Posterior vena cava (tissue), 2 donors: ENCODE measurements at regions not wholly inside any gene's neighbourhood (a gene's known extent, or its start where the extent isn't known, plus 50 kb on each side); places are given as distances from the start of the nearest gene placed in this dataset.

Source experiments
- DNase-seq: peaks from one replicate; pipeline ENCODE4 v3.0.0-alpha.2; 2020; ENCODE audit warnings: low spot score
- intact Hi-C, 2 donors: fragments of 100-400 bp; cut with DNase I; formaldehyde crosslinking; loops; one replicate each; pipeline versions ENCODE4 v1.14.1 to v1.14.2; 2022 to 2023
- donor health status: DM: yes; HTN: yes; CAD: no.
- donor health status: DM: yes; HTN: yes; CAD: no.

- DNase-seq = no peak
- intact Hi-C loops = no loop called here
Observed at GRCh38 chr7:21071561-21072501, 285.1 kb upstream of the SP8 start.

- no peak for DNase-seq
- intact Hi-C loops = loop anchor here in 1 of 2 donors (5.0 kb wide), 1 partner anchor 1286 kb away; no protein-coding TSS in a partner anchor
Observed at GRCh38 chr7:21076054-21076453, 289.4 kb upstream of the SP8 start.

- intact Hi-C loops = loop anchor here in 1 of 2 donors (5.0 kb wide), 1 partner anchor 1286 kb away; no protein-coding TSS in a partner anchor
- no peak for DNase-seq
Observed at GRCh38 chr7:21076574-21076973, 289.9 kb upstream of the SP8 start.

- DNase-seq = no peak
Observed at GRCh38 chr7:21077602-21078001, 290.9 kb upstream of the SP8 start.

GRCh38 chr7:21084286-21084685 lies 297.6 kb upstream of the SP8 start:
- DNase-seq = no peak
- intact Hi-C loops = no loop called here

More at GRCh38 chr7:21077602-21078001, 290.9 kb upstream of the SP8 start:
- intact Hi-C loops = loop anchor here in 1 of 2 donors (5.0 kb wide), 1 partner anchor 1285 kb away; no protein-coding TSS in a partner anchor

- no peak for DNase-seq
- intact Hi-C loops = no loop called here
Observed at GRCh38 chr7:21086688-21087087, 300.0 kb upstream of the SP8 start.

- no peak for DNase-seq
- intact Hi-C loops = no loop called here
Observed at GRCh38 chr7:21089653-21090052, 303.0 kb upstream of the SP8 start.

- no peak for DNase-seq
- intact Hi-C loops = no loop called here
Observed at GRCh38 chr7:21092766-21093702, 306.3 kb upstream of the SP8 start.

GRCh38 chr7:21094589-21094988 lies 307.9 kb upstream of the SP8 start:
- intact Hi-C loops = no loop called here
- DNase-seq = no peak

GRCh38 chr7:21099432-21099831 lies 312.7 kb upstream of the SP8 start:
- no peak for DNase-seq
- intact Hi-C loops = no loop called here

- intact Hi-C loops = no loop called here
- no peak for DNase-seq
Observed at GRCh38 chr7:21099955-21100354, 313.3 kb upstream of the SP8 start.

GRCh38 chr7:21101541-21101940 lies 314.9 kb upstream of the SP8 start:
- no peak for DNase-seq
- intact Hi-C loops = no loop called here

GRCh38 chr7:21103426-21104123 lies 316.9 kb upstream of the SP8 start:
- intact Hi-C loops = no loop called here
- DNase-seq = no peak

GRCh38 chr7:21104124-21104500 lies 317.4 kb upstream of the SP8 start:
- intact Hi-C loops = no loop called here
- no peak for DNase-seq

GRCh38 chr7:21106296-21106732 lies 319.6 kb upstream of the SP8 start:
- intact Hi-C loops = no loop called here
- no peak for DNase-seq

- DNase-seq = no peak
- intact Hi-C loops = no loop called here
Observed at GRCh38 chr7:21107101-21107500, 320.4 kb upstream of the SP8 start.

GRCh38 chr7:21108182-21108581 lies 319.7 kb upstream of the SP4 start:
- intact Hi-C loops = no loop called here
- DNase-seq = no peak

- intact Hi-C loops = no loop called here
- DNase-seq = no peak
Observed at GRCh38 chr7:21113609-21114415, 314.1 kb upstream of the SP4 start.

- DNase-seq = no peak
- intact Hi-C loops = no loop called here
Observed at GRCh38 chr7:21123586-21123985, 304.3 kb upstream of the SP4 start.
